ENCODE measurements at regions not wholly inside any gene's neighbourhood (a gene's known extent, or its start where the extent isn't known, plus 50 kb on each side); places are given as distances from the start of the nearest gene placed in this dataset.

- TF ChIP-seq CTCF (IDR thresholded peaks at IDR 0.05) (no peak), ZFX (IDR thresholded peaks at IDR 0.05; ENCODE audit: borderline replicate concordance) (no peak)
Measured at GRCh38 chr7:79555571-79555970, 102.1 kb upstream of the MAGI2 start.
